ENCODE measurements at regions not wholly inside any gene's neighbourhood (a gene's known extent, or its start where the extent isn't known, plus 50 kb on each side); places are given as distances from the start of the nearest gene placed in this dataset.
A peak's percentile ranks its signal among the peaks of the same experiment; 100 is the strongest.

DNA sequence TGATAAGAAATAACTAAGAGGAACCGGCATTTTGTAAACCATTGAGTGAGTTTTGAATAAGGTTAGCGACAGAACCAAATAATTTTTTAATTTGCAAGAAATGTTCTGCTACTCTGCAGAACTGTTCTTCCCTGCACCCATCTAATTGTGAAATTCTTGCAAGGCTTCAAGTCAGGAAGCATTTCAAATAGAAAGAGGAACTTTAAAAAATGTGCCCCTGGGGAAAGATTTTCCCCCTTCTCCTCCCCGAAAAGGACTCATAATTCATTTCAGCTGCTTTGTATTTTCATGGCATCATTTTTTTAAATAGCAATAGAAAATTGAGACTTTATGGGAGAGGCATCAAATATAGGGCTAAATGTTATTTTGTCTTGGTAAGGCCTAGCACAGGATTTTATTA lies 180.9 kb upstream of the ANKRD55 start:
- TF ChIP-seq, protein P1, sequence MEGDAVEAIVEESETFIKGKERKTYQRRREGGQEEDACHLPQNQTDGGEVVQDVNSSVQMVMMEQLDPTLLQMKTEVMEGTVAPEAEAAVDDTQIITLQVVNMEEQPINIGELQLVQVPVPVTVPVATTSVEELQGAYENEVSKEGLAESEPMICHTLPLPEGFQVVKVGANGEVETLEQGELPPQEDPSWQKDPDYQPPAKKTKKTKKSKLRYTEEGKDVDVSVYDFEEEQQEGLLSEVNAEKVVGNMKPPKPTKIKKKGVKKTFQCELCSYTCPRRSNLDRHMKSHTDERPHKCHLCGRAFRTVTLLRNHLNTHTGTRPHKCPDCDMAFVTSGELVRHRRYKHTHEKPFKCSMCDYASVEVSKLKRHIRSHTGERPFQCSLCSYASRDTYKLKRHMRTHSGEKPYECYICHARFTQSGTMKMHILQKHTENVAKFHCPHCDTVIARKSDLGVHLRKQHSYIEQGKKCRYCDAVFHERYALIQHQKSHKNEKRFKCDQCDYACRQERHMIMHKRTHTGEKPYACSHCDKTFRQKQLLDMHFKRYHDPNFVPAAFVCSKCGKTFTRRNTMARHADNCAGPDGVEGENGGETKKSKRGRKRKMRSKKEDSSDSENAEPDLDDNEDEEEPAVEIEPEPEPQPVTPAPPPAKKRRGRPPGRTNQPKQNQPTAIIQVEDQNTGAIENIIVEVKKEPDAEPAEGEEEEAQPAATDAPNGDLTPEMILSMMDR (IDR thresholded peaks at IDR 0.05) = no peak
- TF ChIP-seq EP300 (IDR thresholded peaks at IDR 0.05) (no peak), POLR2A (IDR thresholded peaks at IDR 0.05; ENCODE audit: low read depth) (no peak), POLR2AphosphoS5 (IDR thresholded peaks at IDR 0.05) (no peak)
- intact Hi-C loops (cut with DNase I) = no loop called here
- Histone ChIP-seq H3K4me1 (peaks cover 0 to 5% (median 0%) of the 10 kb centered on the region in 4 donors), H3K9me3 (peaks cover 0 to 2% (median 0%) of the 10 kb centered on the region in 4 donors), H3K4me3 (no peak overlapping the region), H3K27me3 (no peaks in the 10 kb centered on the region), H3K36me3 (no peaks in the 10 kb centered on the region), H3K27ac (replicated peaks in 1 of 4) (peak overlapping the region in 2 of 4 donors; percentile 28 to 40)
- 60% methylated on average over 3 of the region's 3 CpGs for WGBS
- DNase-seq (ENCODE audit: extremely low spot score) = no peak

DNA sequence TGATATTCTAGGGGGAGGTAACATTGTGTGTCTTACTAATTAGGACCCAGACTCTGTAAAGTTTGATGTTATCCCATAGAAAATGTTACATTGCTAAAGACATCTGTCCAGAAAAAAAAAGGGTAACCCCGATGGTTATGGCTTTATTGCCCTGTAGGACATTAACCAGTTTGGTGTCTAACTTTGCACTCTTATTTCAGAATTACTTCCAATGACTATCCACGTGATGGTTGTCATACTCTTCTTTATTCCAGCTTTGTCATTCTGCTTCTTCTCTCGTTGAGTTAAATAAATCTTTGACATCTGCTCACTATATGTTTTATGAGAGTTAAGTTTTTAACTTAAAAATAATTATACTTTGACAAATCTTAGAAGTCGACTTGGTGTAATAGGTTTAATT lies 180.4 kb upstream of the ANKRD55 start:
- peaks cover 0 to 5% (median 0%) of the 10 kb centered on the region in 4 donors for H3K4me1 ChIP-seq
- no peak for DNase-seq (ENCODE audit: extremely low spot score)
- TF ChIP-seq, protein P1 (IDR thresholded peaks at IDR 0.05) = no peak
- TF ChIP-seq POLR2AphosphoS5 (IDR thresholded peaks at IDR 0.05) (no peak), POLR2A (IDR thresholded peaks at IDR 0.05; ENCODE audit: low read depth) (no peak), EP300 (IDR thresholded peaks at IDR 0.05) (no peak)
- no peak overlapping the region for H3K4me3 ChIP-seq
- 73% methylated on average over 4 of the region's 4 CpGs for WGBS
- no peaks in the 10 kb centered on the region for H3K27me3 ChIP-seq
- no peaks in the 10 kb centered on the region for H3K9me3 ChIP-seq
- intact Hi-C loops (cut with DNase I) = no loop called here
- no peak overlapping the region for H3K27ac ChIP-seq (replicated peaks in 1 of 4)
- H3K36me3 ChIP-seq = no peaks in the 10 kb centered on the region

DNA sequence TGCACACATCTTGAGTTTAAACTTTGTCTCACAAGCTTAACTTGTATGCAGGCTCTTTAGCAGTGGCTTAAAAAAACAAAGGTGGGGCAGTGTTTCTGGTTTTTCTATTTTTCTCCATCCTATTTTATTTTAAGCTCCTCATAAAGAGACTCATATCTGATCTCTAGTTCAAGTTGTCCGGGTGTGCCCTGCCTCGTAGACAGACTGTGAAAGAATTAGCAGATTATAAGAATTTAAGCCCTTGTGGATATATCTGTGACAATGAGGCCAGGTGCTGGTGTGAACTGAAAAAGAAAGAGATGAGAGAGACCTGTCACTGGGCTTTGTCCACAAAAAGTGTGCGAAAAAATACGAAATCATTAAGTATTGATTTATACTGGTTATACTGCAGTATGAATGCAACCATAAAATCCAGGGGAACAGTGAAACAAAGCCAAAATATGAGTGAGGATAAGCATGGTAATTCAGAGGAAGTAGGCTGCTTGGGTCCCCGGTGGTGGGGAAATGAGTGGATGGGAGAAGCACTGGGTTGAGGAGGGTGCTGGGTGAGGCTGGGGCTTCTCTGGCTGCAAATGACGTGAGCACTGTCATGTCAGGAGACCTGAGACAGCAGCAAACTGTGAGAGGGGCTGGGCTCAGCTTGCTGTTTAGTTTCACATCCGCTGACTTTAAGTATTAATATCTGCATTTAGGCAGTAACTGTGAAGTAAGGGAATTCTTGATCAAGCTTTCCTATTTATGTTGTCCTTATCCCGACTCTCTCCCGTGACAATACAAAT lies 179.7 kb upstream of the ANKRD55 start:
- Histone ChIP-seq H3K4me1 (peaks cover 0 to 5% (median 0%) of the 10 kb centered on the region in 4 donors), H3K27me3 (no peaks in the 10 kb centered on the region), H3K36me3 (no peaks in the 10 kb centered on the region), H3K9me3 (no peaks in the 10 kb centered on the region), H3K27ac (replicated peaks in 1 of 4) (peak overlapping the region in 1 of 4 donors; percentile 15), H3K4me3 (no peak overlapping the region)
- intact Hi-C loops (cut with DNase I) = no loop called here
- TF ChIP-seq POLR2A (IDR thresholded peaks at IDR 0.05; ENCODE audit: low read depth) (no peak), EP300 (IDR thresholded peaks at IDR 0.05) (no peak), POLR2AphosphoS5 (IDR thresholded peaks at IDR 0.05) (no peak)
- TF ChIP-seq, protein P1 (IDR thresholded peaks at IDR 0.05) = no peak
- no peak for DNase-seq (ENCODE audit: extremely low spot score)
- 62% methylated on average over 9 of the region's 9 CpGs for WGBS

DNA sequence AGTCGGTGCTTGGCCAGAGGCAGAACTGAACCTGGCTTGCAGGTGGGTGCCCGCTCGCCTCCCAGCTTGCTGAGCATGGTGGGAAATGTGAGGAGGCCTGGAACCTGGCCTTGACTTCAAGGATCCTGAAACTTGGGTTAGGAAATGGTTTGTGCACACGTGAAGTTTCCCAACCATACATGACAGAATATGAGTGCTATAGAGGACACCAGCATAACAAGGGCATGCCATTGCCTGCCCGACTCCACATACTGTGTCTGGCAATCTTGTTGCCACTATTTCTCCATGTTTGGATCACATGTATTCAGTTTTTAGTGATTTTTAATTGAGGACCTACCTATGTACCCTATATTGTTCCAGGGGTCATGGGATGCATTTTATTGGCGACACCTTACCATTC lies 177.6 kb upstream of the ANKRD55 start:
- no peak for DNase-seq (ENCODE audit: extremely low spot score)
- WGBS = 91% methylated on average over 6 of the region's 6 CpGs

More for the DNA sequence above, 177.6 kb upstream of the ANKRD55 start:
- Histone ChIP-seq H3K27ac (replicated peaks in 1 of 4) (no peak overlapping the region), H3K36me3 (no peaks in the 10 kb centered on the region), H3K9me3 (no peaks in the 10 kb centered on the region), H3K27me3 (no peaks in the 10 kb centered on the region), H3K4me1 (peaks cover 0 to 5% (median 0%) of the 10 kb centered on the region in 4 donors), H3K4me3 (no peak overlapping the region)
- no peak for TF ChIP-seq POLR2A (IDR thresholded peaks at IDR 0.05; ENCODE audit: low read depth)
- no peak for TF ChIP-seq POLR2AphosphoS5 (IDR thresholded peaks at IDR 0.05)
- TF ChIP-seq, protein P1 (IDR thresholded peaks at IDR 0.05) = no peak
- no peak for TF ChIP-seq EP300 (IDR thresholded peaks at IDR 0.05)
- intact Hi-C loops (cut with DNase I) = no loop called here
